HG03571 (cell line): ENCODE measurements at regions not wholly inside any gene's neighbourhood (a gene's known extent, or its start where the extent isn't known, plus 50 kb on each side); places are given as distances from the start of the nearest gene placed in this dataset.

Experiments
- ATAC-seq: cut with Tn5 transposase; IDR thresholded peaks from one replicate; pipeline ENCODE4 v1.9.1; 2021; ENCODE audit not compliant: unreplicated experiment

GRCh38 chr14:54088271-54088670 is 131.6 kb upstream of the BMP4 start:
- ATAC-seq: no peak

- no peak for ATAC-seq
These were observed 133.6 kb upstream of the BMP4 start for GRCh38 chr14:54090274-54090673.

GRCh38 chr14:54094765-54095164 is 138.1 kb upstream of the BMP4 start:
- no peak for ATAC-seq

- no peak for ATAC-seq
These were observed 141.9 kb upstream of the BMP4 start for GRCh38 chr14:54098536-54098935.

- no peak for ATAC-seq
These were observed 145.4 kb upstream of the BMP4 start for GRCh38 chr14:54102051-54102456.

- no peak for ATAC-seq
These were observed 145.9 kb upstream of the BMP4 start for GRCh38 chr14:54102530-54102929.

GRCh38 chr14:54104601-54105145 is 148.0 kb upstream of the BMP4 start:
- no peak for ATAC-seq

GRCh38 chr14:54105406-54105805 is 148.8 kb upstream of the BMP4 start:
- ATAC-seq: no peak

GRCh38 chr14:54105898-54106297 is 149.3 kb upstream of the BMP4 start:
- no peak for ATAC-seq

- ATAC-seq: no peak
These were observed 150.2 kb upstream of the BMP4 start for GRCh38 chr14:54106661-54107377.

- no peak for ATAC-seq
These were observed 152.2 kb upstream of the BMP4 start for GRCh38 chr14:54108481-54109471.

- no peak for ATAC-seq
These were observed 153.0 kb upstream of the BMP4 start for GRCh38 chr14:54109521-54110120.

- ATAC-seq: no peak
These were observed 158.3 kb upstream of the BMP4 start for GRCh38 chr14:54114941-54115340.

- ATAC-seq: no peak
These were observed 159.7 kb upstream of the BMP4 start for GRCh38 chr14:54116198-54116885.

- no peak for ATAC-seq
These were observed 160.3 kb upstream of the BMP4 start for GRCh38 chr14:54116972-54117371.

GRCh38 chr14:54117396-54117795 is 160.8 kb upstream of the BMP4 start:
- no peak for ATAC-seq

- ATAC-seq: no peak
These were observed 161.3 kb upstream of the BMP4 start for GRCh38 chr14:54117924-54118323.

GRCh38 chr14:54120260-54120659 is 163.6 kb upstream of the BMP4 start:
- ATAC-seq: no peak

- ATAC-seq: no peak
These were observed 164.9 kb upstream of the BMP4 start for GRCh38 chr14:54121466-54122027.

GRCh38 chr14:54123841-54124240 is 167.2 kb upstream of the BMP4 start:
- no peak for ATAC-seq
